ENCODE measurements at regions not wholly inside any gene's neighbourhood (a gene's known extent, or its start where the extent isn't known, plus 50 kb on each side); places are given as distances from the start of the nearest gene placed in this dataset.

DNA sequence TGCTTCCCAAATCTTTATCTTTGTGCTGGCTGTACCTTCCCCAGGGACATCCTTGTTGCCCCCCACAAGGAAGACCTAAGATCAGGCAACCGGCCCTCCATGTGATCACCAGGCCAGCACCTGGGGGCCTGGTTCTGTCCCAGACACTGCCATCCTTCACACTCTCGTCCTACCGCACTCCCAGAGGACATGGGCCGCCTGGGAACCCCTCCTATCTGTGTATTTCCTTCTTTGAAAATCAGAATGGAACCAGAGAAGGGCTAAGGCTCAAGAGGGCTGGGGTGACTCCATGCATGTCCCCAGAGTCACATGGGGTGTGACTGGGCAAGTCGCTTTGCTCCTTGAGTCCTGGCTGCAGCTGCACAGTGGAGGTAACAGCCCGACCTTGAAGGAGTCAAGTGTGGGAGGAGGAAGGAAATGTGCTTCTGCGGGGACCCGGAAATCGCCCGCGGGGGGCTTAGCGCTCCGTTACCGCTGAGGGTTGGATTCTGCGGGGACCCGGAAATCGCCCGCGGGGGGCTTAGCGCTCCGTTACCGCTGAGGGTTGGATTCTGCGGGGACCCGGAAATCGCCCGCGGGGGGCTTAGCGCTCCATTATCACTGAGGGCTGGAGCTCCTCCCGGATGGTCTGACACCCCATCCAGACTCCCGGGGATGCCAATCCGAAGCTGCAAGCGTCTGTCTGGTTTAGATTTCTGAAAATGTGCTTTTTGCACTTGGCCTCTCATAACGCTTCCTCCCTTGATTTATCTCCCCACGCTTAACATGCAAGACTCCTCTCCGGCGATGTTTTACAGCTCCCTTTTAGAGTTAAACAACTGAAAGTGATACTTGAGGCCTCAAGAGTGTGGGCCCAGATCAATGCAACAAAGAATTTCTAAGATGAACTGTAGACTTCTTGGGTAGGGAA, 278.9 kb downstream of the NPHP4 start:
- no peak for DNase-seq (ENCODE audit: low spot score)

DNA sequence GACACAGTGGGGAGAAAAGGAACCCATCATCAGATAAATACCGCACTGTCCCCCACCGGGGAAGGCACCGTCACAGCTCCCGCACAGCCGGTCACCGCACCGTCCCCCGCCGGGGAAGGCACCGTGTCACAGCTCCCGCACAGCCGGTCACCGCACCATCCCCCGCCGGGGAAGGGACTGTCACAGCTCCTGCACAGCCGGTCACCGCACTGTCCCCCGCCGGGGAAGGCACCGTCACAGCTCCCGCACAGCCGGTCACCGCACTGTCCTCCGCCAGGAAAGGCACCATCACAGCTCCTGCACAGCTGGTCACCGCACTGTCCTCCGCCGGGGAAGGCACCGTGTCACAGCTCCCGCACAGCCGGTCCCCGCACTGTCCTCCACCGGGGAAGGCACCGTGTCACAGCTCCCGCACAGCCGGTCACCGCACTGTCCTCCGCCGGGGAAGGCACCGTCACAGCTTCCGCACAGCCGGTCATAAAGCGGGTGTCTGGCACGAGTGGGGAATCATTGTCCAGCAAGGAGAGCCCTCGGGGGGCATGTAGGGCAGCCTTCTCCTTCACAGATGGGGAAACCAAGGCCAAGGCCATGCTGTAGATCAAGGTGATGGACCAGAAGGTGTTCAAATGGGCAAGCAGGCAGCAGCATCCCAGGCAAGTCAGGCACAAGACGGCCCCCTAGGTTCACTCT, 280.1 kb downstream of the NPHP4 start:
- no peak for DNase-seq (ENCODE audit: low spot score)

- no peak for DNase-seq (ENCODE audit: low spot score)
Measured at GRCh38 chr1:5711079-5711478, 281.1 kb downstream of the NPHP4 start.

GRCh38 chr1:5709976-5710375, 282.2 kb downstream of the NPHP4 start:
- DNase-seq (ENCODE audit: low spot score), result no peak

GRCh38 chr1:5709461-5709975, 282.7 kb downstream of the NPHP4 start:
- no peak for DNase-seq (ENCODE audit: low spot score)

DNA sequence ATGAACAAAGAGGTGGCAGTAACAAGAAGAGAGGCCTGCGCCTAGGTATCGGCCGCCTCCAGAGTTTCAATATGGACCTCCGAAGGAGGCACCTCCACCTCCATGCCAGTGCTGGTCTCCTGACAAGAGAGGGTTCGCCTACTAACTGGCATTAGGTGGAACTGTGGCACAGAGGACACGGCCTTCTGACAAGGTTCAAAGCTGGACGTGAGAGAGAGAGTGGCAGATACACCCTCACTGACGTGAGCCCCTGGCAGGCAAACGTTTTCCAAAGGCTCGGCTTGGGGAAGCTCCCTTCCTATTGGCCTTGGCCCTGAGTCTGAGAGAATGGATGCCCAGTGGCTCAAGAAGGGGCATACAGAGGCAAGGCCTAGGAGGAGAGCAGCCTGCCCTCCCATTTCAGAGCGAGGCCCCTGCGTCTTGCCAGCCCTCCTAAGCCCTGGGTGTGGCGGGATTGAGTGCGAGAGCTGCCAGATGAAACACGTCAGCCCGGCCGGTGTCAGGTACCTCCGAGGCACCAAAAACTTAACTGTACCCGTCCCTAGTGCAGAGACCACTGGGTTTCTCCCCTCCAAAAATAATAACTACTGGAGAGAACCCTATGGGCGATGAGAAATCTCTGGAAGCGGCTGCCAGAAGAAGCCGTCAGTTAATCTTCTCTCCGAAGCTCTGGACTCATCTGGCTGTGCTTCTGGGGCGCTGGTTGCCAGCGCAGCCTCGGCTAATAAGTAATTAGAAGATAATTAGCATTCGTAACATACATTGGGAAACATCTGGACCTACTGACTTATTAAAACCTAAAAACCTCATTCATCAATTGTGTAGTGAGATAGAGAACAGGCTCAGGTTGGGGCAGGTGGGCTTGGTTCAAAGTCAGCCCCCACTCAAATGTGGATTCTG, 283.6 kb downstream of the NPHP4 start:
- DNase-seq (ENCODE audit: low spot score), result no peak

DNA sequence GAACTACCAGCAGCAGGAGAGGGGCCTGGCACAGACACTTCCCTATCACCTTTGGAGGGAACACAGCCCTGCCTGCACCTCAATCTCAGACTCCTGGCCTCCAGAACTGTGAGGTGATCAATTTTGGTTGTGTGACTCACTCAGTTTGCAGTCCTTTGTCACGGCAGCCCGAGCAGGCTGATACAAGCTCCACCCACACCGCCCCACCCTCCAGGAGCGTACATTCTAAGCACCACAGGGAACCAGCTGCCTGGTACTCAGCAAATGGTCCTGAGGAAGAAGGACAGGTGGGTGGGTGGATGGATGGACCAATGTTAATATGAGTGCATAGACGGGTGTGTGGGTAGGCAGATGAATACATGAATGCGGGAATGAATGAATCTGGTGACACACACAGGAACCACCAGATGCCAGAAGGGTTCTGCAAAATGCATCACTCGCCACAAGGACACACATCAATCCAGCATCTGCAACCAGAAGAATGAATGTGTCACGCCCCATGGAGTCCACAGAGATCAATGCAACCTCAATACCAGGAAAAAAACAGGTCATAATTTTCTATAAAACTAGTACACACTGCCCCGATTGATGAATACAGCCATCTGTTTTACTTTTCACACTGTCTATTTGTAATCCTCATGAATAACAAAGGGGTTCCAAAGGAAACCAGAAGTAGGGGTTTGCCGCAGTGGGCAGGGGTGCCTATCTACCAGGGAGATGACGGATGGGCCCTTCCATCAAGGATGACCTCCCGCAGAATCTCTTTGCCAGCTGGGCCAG, 284.5 kb downstream of the NPHP4 start:
- DNase-seq (ENCODE audit: low spot score), result no peak

GRCh38 chr1:5706239-5706638, 286.0 kb downstream of the NPHP4 start:
- no peak for DNase-seq (ENCODE audit: low spot score)

- no peak for DNase-seq (ENCODE audit: low spot score)
Measured at GRCh38 chr1:5705751-5706150, 286.5 kb downstream of the NPHP4 start.

- DNase-seq (ENCODE audit: low spot score), result no peak
Measured at GRCh38 chr1:5704561-5705514, 287.4 kb downstream of the NPHP4 start.

DNA sequence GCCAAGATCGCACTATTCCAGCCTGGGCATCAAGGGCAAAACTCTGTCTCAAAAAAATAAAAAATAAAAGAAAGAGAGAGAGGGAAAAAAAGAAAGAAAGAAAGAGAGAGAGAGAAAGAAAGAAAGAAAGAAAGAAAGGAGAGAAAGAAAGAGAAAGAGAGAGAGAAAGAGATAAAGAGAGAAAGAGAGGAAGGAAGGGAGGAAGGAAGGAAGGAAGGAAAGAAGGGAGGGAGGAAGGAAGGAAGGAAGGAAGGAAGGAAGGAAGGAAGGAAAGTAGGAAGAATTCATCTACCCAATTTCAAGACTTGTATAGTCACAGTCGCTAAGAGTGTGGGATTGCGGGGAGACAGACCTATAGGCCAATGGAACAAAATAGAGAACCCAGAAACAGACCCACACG, 290.6 kb downstream of the NPHP4 start:
- no peak for DNase-seq (ENCODE audit: low spot score)

GRCh38 chr1:5693568-5693967, 298.7 kb downstream of the NPHP4 start:
- DNase-seq (ENCODE audit: low spot score), result no peak

DNA sequence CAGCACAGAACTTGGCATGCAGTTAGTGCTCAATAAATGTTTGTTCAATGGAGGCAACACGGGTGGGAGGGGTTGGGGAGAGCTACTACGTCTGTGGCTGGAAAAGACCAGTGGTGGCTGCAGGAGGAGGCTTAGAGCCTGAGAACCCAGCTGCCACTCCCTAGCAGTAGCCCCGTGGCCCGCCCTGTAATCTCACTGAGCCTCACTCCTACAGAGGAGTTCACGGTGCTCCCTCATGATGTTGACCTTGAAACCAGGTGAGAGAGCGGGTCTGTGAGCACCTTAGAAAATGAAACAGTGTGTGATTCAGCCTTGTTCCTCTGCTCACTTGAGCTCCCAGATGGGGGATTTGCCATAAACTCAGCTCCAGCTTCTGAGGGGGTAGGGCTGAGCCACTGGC, 299.6 kb downstream of the NPHP4 start:
- DNase-seq (ENCODE audit: low spot score), result no peak

DNA sequence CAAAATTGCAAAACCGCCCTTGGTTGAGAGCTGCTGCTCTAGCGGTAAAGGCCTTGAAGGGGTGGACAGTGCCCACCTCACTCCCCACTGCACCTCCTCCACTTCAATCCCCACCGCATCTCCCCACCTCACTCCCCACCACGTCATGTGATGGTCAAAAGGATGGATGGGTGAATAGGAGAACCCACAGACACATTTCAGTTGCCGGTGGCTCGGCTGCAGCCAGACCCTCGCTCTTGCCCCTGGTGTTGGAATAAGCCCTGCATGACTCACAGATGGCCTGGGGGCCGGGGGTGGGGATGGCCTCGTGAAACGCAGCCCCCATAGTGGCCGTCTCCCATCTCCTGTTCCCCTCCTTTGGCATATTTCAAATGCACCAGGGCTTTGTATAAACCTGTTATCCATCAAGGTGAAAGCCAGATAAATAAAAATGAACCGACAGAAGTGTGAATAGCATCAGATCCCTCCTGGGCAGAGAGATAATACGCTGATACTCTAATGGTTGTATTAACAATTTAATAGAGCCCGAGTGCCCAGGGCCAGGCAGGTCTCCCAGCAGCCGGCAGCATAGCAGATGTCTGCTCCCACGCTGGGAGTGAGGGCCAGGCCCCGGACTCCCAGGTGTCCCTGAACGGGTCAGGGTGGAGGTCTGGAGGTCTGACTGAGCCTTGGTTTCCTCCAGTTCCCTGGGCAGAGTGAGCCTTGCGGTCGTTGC, 300.3 kb downstream of the NPHP4 start:
- DNase-seq (ENCODE audit: low spot score), result no peak

- no peak for DNase-seq (ENCODE audit: low spot score)
Measured at GRCh38 chr1:5690898-5691297, 301.3 kb downstream of the NPHP4 start.

DNA sequence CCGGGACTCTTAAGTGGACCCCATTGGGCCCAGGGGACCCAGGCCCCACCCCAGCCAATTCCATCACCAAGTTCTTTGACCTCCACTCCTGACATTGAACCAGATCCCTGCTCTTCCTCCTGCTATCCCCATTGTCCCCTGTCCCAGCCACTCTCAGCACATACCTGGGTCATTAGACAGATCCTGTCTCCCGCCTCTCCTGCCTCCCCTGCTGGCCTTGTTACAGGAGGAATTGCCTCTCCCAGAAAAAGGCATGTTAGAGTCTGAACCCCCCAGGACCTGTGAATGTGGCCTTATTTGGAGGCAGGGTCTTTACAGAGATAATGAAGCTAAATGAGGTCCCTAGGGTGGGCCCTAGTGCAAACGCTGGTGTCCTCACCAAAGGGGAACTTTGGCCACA, 301.9 kb downstream of the NPHP4 start:
- DNase-seq (ENCODE audit: low spot score), result no peak

- DNase-seq (ENCODE audit: low spot score), result no peak
Measured at GRCh38 chr1:5688081-5689077, 303.8 kb downstream of the NPHP4 start.
